ENCODE measurements at regions not wholly inside any gene's neighbourhood (a gene's known extent, or its start where the extent isn't known, plus 50 kb on each side); places are given as distances from the start of the nearest gene placed in this dataset.

- peaks cover 27% of the 10 kb centered on the region for H3K4me1 ChIP-seq (ENCODE audit: low read length)
- no peaks in the 10 kb centered on the region for H3K36me3 ChIP-seq (replicated peaks; ENCODE audit: insufficient read depth, low read length)
- no peak overlapping the region for H3K27ac ChIP-seq (ENCODE audit: low read length)
- no peaks in the 10 kb centered on the region for H3K79me2 ChIP-seq (ENCODE audit: low read length)
- no peaks in the 10 kb centered on the region for H3K27me3 ChIP-seq (replicated peaks; ENCODE audit: insufficient read depth, low read length)
- H3F3A ChIP-seq (ENCODE audit: insufficient read depth, low read length), result no peaks in the 10 kb centered on the region
- H3K9ac ChIP-seq (ENCODE audit: low read length), result no peak overlapping the region
- H3K9me2 ChIP-seq (replicated peaks; ENCODE audit: insufficient read depth, low read length), result no peaks in the 10 kb centered on the region
- no peaks in the 10 kb centered on the region for H3K9me3 ChIP-seq (replicated peaks; ENCODE audit: insufficient read depth, low read length)
- TF ChIP-seq CTCF (IDR thresholded peaks at IDR 0.05; ENCODE audit: low read length) (no peak), EZH2 (optimal IDR thresholded peaks at IDR 0.05; ENCODE audit: low read depth, low read length) (no peak), EZH2phosphoT487 (IDR thresholded peaks at IDR 0.05; ENCODE audit: low read length) (no peak)
- no peaks in the 10 kb centered on the region for H4K20me1 ChIP-seq (ENCODE audit: insufficient read depth, low read length)
- no peak overlapping the region for H2AFZ ChIP-seq (ENCODE audit: low read length)
- DNase-seq, result no peak
- no peak overlapping the region for H3K4me2 ChIP-seq (ENCODE audit: low read depth, low read length)
- H3K4me3 ChIP-seq (ENCODE audit: low read length), result no peak overlapping the region
Measured at GRCh38 chr2:16716944-16717343, 51.3 kb upstream of the CYRIA start.

GRCh38 chr2:16716024-16716423 is 50.4 kb upstream of the CYRIA start:
- H3K79me2 ChIP-seq (ENCODE audit: low read length), result no peaks in the 10 kb centered on the region
- H3K4me2 ChIP-seq (ENCODE audit: low read depth, low read length), result no peak overlapping the region
- H2AFZ ChIP-seq (ENCODE audit: low read length), result no peak overlapping the region
- H4K20me1 ChIP-seq (ENCODE audit: insufficient read depth, low read length), result no peaks in the 10 kb centered on the region
- no peak overlapping the region for H3K9ac ChIP-seq (ENCODE audit: low read length)
- DNase-seq, result no peak
- H3K4me3 ChIP-seq (ENCODE audit: low read length), result no peak overlapping the region
- peaks cover 27% of the 10 kb centered on the region for H3K4me1 ChIP-seq (ENCODE audit: low read length)
- H3K9me2 ChIP-seq (replicated peaks; ENCODE audit: insufficient read depth, low read length), result no peaks in the 10 kb centered on the region
- TF ChIP-seq CTCF (IDR thresholded peaks at IDR 0.05; ENCODE audit: low read length) (no peak), EZH2 (optimal IDR thresholded peaks at IDR 0.05; ENCODE audit: low read depth, low read length) (no peak), EZH2phosphoT487 (IDR thresholded peaks at IDR 0.05; ENCODE audit: low read length) (no peak)
- H3K9me3 ChIP-seq (replicated peaks; ENCODE audit: insufficient read depth, low read length), result no peaks in the 10 kb centered on the region
- no peaks in the 10 kb centered on the region for H3K36me3 ChIP-seq (replicated peaks; ENCODE audit: insufficient read depth, low read length)
- H3K27ac ChIP-seq (ENCODE audit: low read length), result no peak overlapping the region
- H3K27me3 ChIP-seq (replicated peaks; ENCODE audit: insufficient read depth, low read length), result no peaks in the 10 kb centered on the region
- H3F3A ChIP-seq (ENCODE audit: insufficient read depth, low read length), result no peaks in the 10 kb centered on the region
